ENCODE measurements at regions not wholly inside any gene's neighbourhood (a gene's known extent, or its start where the extent isn't known, plus 50 kb on each side); places are given as distances from the start of the nearest gene placed in this dataset.

DNA sequence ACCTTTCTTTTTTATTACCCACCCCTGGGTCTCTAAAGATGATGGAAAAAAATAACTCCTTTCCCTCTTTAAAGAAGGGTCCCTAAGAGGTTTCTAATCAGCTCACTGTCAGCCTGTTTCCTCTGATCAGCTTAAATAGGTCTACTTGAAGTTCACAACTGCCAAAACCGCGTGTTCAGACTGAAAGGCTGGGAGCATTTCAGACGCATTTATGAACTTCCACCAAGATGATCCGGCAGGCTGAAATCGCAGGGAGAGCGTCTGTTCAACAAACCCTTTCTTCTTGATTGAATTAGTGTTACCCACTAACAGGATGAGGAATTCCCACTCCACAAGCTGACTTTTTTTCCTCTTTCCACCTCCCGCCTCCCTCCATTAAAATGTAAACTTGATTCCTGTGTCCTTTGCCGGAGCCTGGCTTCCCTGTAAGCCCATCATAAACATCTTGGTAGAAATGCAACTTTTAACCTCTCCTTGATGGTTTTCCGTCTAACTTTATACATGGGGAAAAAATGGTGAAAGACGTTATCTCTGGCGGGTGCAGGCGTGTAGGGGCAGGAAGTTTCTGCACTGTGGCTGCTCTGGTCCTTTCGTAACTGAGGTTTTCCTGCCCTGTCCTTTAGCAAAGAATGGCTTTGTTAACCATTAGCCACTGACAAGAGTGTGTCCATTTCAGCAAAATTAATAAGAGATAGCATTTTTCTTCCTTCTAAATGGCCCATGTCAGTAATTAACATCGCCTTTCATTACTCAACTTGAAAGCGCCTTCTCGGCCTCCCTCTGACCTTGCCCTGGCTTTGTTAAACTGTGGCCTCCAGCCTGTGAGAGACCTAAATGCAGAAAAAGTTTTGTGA lies 130.7 kb downstream of the BAMBI start:
- no peak for TF ChIP-seq JUND (IDR thresholded peaks at IDR 0.05; ENCODE audit: low read depth, low read length)
- no peak for TF ChIP-seq NRF1 (conservative IDR thresholded peaks at IDR 0.05; ENCODE audit: low read depth, low read length)
- TF ChIP-seq, protein P1, sequence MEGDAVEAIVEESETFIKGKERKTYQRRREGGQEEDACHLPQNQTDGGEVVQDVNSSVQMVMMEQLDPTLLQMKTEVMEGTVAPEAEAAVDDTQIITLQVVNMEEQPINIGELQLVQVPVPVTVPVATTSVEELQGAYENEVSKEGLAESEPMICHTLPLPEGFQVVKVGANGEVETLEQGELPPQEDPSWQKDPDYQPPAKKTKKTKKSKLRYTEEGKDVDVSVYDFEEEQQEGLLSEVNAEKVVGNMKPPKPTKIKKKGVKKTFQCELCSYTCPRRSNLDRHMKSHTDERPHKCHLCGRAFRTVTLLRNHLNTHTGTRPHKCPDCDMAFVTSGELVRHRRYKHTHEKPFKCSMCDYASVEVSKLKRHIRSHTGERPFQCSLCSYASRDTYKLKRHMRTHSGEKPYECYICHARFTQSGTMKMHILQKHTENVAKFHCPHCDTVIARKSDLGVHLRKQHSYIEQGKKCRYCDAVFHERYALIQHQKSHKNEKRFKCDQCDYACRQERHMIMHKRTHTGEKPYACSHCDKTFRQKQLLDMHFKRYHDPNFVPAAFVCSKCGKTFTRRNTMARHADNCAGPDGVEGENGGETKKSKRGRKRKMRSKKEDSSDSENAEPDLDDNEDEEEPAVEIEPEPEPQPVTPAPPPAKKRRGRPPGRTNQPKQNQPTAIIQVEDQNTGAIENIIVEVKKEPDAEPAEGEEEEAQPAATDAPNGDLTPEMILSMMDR (IDR thresholded peaks at IDR 0.05 in 2 of 3, conservative IDR thresholded peaks at IDR 0.05 in 1 of 3; ENCODE audit: control insufficient read depth in 2 of 3, extremely low read depth in 1 of 3, insufficient read depth in 1 of 3, low read depth in 3 of 3, low read length in 3 of 3), result no peak
- TF ChIP-seq NFIC (IDR thresholded peaks at IDR 0.05; ENCODE audit: low read depth, low read length), result no peak
- no peak for TF ChIP-seq BRCA1 (IDR thresholded peaks at IDR 0.05; ENCODE audit: low read depth, low read length)
- TF ChIP-seq POLR2A (IDR thresholded peaks at IDR 0.05; ENCODE audit: low read depth, low read length), result no peak

Measured in GM12878 (cell line).